Right lung (tissue), 2 donors: ENCODE measurements at regions not wholly inside any gene's neighbourhood (a gene's known extent, or its start where the extent isn't known, plus 50 kb on each side); places are given as distances from the start of the nearest gene placed in this dataset.

Experiments
- DNase-seq, 2 donors: peaks; one replicate each; pipeline ENCODE4 v3.0.0-alpha.2; 2013

- no peak for DNase-seq
Measured at GRCh38 chr13:55464222-55464621, 1676.5 kb upstream of the PRR20A start.

DNA sequence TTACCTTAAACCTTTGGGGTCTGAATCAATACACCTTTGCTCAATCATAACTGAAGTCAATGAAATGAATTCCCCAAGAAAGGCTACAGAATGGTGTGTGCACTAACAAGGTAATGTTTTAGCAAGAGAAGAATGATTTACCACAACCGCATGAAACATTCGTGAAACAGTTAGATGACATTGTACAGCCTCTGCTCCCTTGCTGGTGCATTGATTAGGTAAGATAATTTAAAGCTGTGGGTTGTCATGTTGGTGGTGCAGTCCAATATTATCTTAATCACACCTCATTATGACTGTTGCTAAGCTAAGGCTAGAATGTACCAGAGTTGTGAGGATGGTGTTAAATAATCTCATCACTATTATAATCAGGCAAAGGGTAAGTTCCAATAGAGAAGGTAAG, 1673.2 kb upstream of the PRR20A start:
- no peak for DNase-seq

DNA sequence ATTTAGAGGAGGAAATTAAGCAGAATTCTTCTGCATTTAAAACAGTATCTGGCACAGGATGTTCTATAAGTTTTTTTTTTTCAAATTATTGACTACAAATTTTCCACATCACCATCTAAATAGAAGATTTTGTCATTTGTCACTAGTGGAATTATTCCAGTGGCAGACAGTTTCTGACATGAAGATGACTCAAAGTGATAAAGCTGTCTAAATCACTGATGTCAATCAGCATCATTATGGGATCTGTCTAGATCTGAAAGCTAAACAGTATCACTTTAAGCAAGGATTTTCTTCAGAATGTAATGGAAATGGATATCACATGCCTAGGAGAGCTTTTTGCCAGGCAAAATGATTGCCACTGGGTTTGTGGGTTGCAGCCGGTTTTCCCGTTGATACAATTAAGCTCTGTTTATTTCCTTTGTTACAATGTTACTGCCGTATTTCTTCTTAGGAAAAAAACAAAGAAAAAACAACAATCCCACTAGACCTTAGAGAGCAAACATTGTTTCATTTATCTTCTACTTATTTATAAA, 1657.0 kb upstream of the PRR20A start:
- DNase-seq = no peak

DNA sequence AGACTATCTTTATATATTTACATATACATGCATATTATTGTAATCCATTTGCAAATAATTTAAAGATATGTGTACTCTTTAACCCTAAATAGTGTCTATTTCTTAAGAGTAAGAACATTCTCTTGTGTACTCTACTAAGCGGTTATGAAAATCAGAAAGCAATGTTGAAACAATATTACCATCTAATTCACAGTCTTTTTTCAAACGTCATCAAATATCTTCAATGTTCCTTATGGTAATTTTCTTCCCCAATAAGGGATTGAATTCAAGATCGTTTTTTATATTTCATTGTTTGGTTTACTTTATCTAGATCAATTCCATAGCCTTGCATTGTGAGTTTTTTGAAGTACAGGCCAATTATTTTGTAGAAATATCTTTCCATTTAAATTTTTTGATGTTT, 1647.4 kb upstream of the PRR20A start:
- no peak for DNase-seq

- DNase-seq = no peak
Measured at GRCh38 chr13:55497486-55497885, 1643.2 kb upstream of the PRR20A start.

- DNase-seq = no peak
Measured at GRCh38 chr13:55500694-55501093, 1640.0 kb upstream of the PRR20A start.

DNA sequence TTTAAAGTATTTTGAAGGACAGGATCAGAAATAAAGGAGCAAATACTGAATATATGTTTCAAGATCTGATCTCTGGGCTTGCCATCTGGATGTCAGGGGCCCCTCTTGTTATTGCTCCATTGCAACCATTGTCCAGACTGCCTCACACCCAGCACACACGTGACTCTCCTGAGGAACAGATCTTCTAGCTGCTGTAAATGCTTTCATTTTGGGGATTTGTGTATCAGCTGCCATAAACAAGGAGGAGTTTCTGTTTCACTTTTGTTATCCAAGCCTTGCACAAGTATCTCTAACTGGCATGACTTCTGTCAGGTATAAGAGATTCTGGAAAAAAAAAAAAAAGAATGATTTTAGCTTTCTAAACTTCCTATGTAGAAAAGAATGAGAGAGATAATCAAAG, 1624.1 kb upstream of the PRR20A start:
- no peak for DNase-seq

DNA sequence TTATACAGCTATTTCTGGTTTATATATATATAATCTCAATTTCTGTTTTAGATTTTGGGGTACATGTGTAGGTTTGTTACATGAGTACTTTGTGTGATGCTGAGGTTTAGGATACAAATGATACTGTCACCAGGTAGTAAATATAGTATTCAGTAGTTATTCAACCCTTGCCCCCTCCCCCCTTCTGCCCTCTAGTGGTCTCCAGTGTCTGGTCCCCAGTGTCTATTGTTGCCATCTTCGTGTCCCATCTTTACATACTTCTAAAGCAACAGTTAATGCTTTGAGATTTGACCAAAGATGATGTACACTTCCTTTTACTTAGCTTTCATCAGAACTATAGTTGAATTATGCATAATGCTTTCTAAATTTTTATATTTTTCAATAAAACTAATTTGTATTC, 1623.4 kb upstream of the PRR20A start:
- no peak for DNase-seq

GRCh38 chr13:55528434-55528833, 1612.3 kb upstream of the PRR20A start:
- DNase-seq = no peak

- no peak for DNase-seq
Measured at GRCh38 chr13:55534306-55534705, 1606.4 kb upstream of the PRR20A start.

DNA sequence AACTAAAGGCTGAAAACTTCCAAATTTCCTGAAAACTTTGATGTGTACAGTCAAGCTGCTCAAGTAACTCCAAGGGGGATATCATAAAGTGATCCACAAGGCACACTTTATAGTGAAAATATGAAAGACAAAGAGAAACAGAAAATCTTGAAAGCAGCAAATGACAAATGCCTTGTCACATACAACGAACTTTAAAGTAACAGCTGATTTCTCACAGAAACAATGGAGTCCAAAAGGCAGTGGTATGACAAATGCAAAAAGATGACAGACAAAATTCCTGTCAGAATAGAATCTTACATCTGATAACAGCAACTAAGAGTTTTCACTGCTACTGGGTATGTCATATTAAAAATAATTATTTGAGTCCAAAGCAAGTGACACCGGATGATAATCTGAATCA, 1602.3 kb upstream of the PRR20A start:
- DNase-seq = no peak

DNA sequence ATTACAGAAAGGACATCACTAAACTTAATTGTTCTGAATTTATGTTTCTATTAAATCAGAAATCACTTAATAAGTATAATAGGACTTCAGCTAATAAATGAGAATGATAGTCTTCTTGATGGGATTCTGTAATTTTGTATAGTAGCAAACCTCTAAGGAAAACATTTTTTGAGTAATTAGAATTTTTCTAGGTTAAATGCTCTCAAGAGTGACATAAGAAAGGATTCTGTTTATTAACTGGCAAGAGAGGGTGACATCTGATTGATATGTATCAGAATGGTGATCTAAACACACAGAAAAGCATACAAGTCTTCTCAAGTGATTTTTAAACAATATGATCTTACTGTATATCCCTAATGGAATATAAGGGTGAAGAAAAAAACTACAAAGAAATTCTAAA, 1597.7 kb upstream of the PRR20A start:
- DNase-seq = no peak

DNA sequence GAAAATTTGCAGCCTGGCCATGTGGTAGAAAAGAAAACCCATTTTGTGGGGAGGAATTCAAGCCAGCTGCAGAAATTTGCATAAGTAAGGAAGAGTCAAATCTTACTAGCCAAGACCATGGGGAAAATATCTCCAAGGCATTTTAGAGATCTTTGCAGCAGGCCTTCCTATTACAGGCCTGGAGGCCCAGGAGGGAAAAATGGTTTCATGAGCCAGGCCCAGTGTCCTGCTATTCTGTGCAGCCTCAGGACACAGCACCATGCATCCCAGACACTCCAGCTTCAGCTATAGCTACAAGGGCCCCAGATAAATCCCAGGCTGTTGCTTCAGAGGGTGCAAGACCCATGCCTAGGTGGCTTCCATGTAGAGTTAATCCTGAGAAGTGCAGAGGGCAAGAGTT, 1590.1 kb upstream of the PRR20A start:
- DNase-seq = no peak

- no peak for DNase-seq
Measured at GRCh38 chr13:55553701-55554100, 1587.0 kb upstream of the PRR20A start.

DNA sequence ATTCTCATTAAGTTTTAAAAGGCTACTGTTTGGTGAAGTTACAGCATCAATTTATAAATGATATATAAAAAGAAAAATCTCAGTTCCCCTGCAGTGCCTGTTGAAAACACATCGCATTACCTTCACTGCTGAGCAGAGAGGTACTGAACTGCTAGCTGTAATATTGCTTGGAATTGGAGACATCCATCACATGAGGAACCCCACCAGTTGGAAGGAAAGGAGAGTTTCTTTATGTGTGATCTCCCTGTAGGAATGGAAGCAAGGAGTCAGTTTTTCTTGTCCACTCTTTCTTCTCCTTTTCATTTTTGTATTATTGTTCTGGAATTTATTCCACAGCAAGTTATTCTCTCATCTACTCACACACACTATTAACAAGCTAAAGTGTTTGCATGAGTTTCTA, 1586.0 kb upstream of the PRR20A start:
- DNase-seq = no peak

DNA sequence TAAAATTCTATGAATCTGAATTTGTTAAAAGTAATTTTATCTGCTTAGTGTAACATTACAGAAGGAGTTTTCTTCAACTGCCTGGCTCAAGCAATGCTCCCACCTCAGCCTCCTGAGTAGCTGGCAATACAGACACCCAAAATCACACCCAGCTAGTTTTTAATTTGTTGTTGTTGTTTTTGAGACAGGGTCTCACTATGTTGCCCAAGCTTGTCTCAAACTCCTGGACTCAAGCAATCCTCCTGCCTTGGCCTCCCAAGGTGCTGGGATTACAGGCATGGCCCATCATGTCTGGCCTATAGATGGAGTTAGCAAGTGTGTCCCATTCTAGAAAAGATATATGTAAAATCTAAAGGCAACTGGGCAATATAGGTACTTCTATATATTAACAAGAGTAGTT, 1580.4 kb upstream of the PRR20A start:
- no peak for DNase-seq

GRCh38 chr13:55563267-55563666, 1577.5 kb upstream of the PRR20A start:
- DNase-seq = no peak

GRCh38 chr13:55566334-55566733, 1574.4 kb upstream of the PRR20A start:
- DNase-seq = no peak

GRCh38 chr13:55566779-55567178, 1573.9 kb upstream of the PRR20A start:
- no peak for DNase-seq

- no peak for DNase-seq
Measured at GRCh38 chr13:55567721-55568625, 1572.7 kb upstream of the PRR20A start.

DNA sequence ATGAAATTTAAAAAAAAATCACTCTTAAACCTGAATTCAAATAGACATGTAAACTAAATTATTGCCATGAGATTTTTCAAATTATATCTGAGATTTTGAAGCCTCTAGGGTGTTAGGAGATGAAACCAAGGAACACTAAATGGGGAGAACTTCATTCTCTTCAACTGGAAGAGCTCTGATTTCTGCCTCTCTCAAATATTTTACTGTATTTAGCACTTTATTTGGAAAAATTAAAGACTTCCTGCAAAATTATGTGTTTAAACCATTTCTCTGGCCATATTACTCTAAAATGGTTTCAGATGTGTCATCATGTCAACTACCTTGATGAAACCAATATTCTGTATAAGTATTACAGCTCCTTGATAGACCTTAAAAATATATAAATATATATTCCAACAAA, 1571.6 kb upstream of the PRR20A start:
- DNase-seq = no peak

GRCh38 chr13:55569514-55569913, 1571.2 kb upstream of the PRR20A start:
- no peak for DNase-seq

DNA sequence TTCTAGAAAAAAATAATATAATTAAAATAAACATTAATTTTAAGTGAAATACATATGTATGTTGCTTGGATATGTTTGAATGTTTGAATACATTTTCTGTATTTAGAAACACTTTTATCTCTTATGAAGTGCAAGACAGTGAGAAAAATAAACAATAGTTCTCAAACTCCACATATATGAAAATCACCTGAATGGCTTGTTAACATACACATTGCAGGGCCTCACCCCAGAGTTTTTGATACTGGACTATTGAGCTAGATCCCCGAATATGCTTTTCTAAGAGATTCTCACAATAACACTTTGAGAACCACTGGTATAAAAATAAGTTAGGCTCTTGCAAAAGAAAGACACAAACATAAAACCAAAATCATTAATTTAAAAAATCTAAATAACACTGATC, 1570.3 kb upstream of the PRR20A start:
- no peak for DNase-seq
